HepG2 (cell line): ENCODE measurements at regions not wholly inside any gene's neighbourhood (a gene's known extent, or its start where the extent isn't known, plus 50 kb on each side); places are given as distances from the start of the nearest gene placed in this dataset.

Experiments
- ATM ChIP-seq: fragments of 450-650 bp; IDR thresholded peaks from 2 replicates; pipeline ENCODE4 v1.7.1; 2017; ENCODE audit warnings: mild to moderate bottlenecking, borderline replicate concordance
- BCL6 ChIP-seq: IDR thresholded peaks from 2 replicates; pipeline ENCODE4 v1.6.1; 2016; ENCODE audit warnings: missing genetic modification reagents, missing compliant biosample characterization
- E2F2 ChIP-seq: sonication (generic); formaldehyde crosslinking; IDR thresholded peaks from 2 replicates; pipeline ENCODE4 v1.4.0; 2020; ENCODE audit warnings: missing genetic modification reagents, borderline replicate concordance
- HNRNPH1 ChIP-seq: fragments of 200-400 bp; formaldehyde crosslinking; optimal IDR thresholded peaks from 2 replicates; pipeline ENCODE3; 2017; ENCODE audit warnings: mild to moderate bottlenecking, low read depth, low read length
- KDM1A ChIP-seq: IDR thresholded peaks from 2 replicates; pipeline ENCODE4 v1.6.1; 2016; ENCODE audit warnings: missing compliant biosample characterization
- KLF15 ChIP-seq: sonication (generic); formaldehyde crosslinking; IDR thresholded peaks from 2 replicates; pipeline ENCODE4 v1.8.1; 2023; ENCODE audit warnings: borderline replicate concordance, mild to moderate bottlenecking, inconsistent platforms, missing genetic modification reagents, mixed read lengths
- SIN3A ChIP-seq: IDR thresholded peaks from 2 replicates; pipeline ENCODE4 v1.6.1; 2011; ENCODE audit warnings: low read depth, mild to moderate bottlenecking, control low read depth, low read length, borderline replicate concordance
- SMAD9 ChIP-seq: sonication (generic); formaldehyde crosslinking; IDR thresholded peaks from 2 replicates; pipeline ENCODE4 v1.5.1; 2020; ENCODE audit warnings: mild to moderate bottlenecking, missing genetic modification reagents
- YY1 ChIP-seq: IDR thresholded peaks from 2 replicates; pipeline ENCODE4 v1.6.1; 2011; ENCODE audit warnings: low read length, low read depth, moderate library complexity, mild to moderate bottlenecking; ENCODE audit not compliant: insufficient read depth, insufficient replicate concordance
- ZFP90 ChIP-seq: sonication (generic); formaldehyde crosslinking; IDR thresholded peaks from 2 replicates; pipeline ENCODE4 v1.8.0; 2022; ENCODE audit warnings: missing genetic modification reagents, mild to moderate bottlenecking, inconsistent platforms, borderline replicate concordance
- ZFY ChIP-seq: sonication (generic); formaldehyde crosslinking; IDR thresholded peaks from 2 replicates; pipeline ENCODE4 v1.4.0; 2020; ENCODE audit warnings: missing genetic modification reagents
- ZNF256 ChIP-seq: sonication (generic); formaldehyde crosslinking; conservative IDR thresholded peaks from 2 replicates; pipeline ENCODE4 v1.4.0; 2020; ENCODE audit warnings: missing genetic modification reagents
- ZNF572 ChIP-seq: sonication (generic); formaldehyde crosslinking; IDR thresholded peaks from 2 replicates; pipeline ENCODE4 v1.5.1; 2020; ENCODE audit warnings: mild to moderate bottlenecking, missing genetic modification reagents
- ZNF646 ChIP-seq: sonication (generic); formaldehyde crosslinking; IDR thresholded peaks from 2 replicates; pipeline ENCODE4 v1.9.0; 2021; ENCODE audit warnings: mild to moderate bottlenecking, missing genetic modification reagents
- ZNF672 ChIP-seq: sonication (generic); formaldehyde crosslinking; IDR thresholded peaks from 2 replicates; pipeline ENCODE4 v1.8.1; 2022; ENCODE audit warnings: missing genetic modification reagents
- ZNF674 ChIP-seq: sonication (generic); formaldehyde crosslinking; IDR thresholded peaks from 2 replicates; pipeline ENCODE4 v1.5.0; 2020; ENCODE audit warnings: low read depth, mild to moderate bottlenecking, missing genetic modification reagents
- ZNF776 ChIP-seq: sonication (generic); formaldehyde crosslinking; IDR thresholded peaks from 2 replicates; pipeline ENCODE4 v1.4.0; 2020; ENCODE audit warnings: mild to moderate bottlenecking, missing genetic modification reagents
- TF ChIP-seq, protein P1 (sequence below): sonication (generic); formaldehyde crosslinking; IDR thresholded peaks from 2 replicates; pipeline ENCODE4 v1.5.0; 2020; ENCODE audit warnings: missing genetic modification reagents

- TF ChIP-seq BCL6 (CRISPR knock-in tag) (peak; percentile 87), ZFY (CRISPR knock-in tag) (peak; percentile 82), ATM (no peak), HNRNPH1 (no peak), KDM1A (CRISPR knock-in tag) (peak; percentile 70), ZNF672 (no peak), ZFP90 (CRISPR knock-in tag) (no peak; the same call in 1 of the 2 replicates), ZNF674 (CRISPR knock-in tag) (0 out of 2 replicates have a peak, but pooled peaks have one; percentile 82), YY1 (peak; percentile 62), ZNF572 (CRISPR knock-in tag) (no peak), ZNF256 (CRISPR knock-in tag) (no peak), ZNF646 (CRISPR knock-in tag) (no peak), KLF15 (CRISPR knock-in tag) (no peak; the same call in 1 of the 2 replicates), SMAD9 (CRISPR knock-in tag) (no peak; the same call in 1 of the 2 replicates), ZNF776 (peak; percentile 49; the same call in 1 of the 2 replicates), SIN3A (0 out of 2 replicates have a peak, but pooled peaks have one; percentile 17), E2F2 (no peak)
- TF ChIP-seq, protein P1, sequence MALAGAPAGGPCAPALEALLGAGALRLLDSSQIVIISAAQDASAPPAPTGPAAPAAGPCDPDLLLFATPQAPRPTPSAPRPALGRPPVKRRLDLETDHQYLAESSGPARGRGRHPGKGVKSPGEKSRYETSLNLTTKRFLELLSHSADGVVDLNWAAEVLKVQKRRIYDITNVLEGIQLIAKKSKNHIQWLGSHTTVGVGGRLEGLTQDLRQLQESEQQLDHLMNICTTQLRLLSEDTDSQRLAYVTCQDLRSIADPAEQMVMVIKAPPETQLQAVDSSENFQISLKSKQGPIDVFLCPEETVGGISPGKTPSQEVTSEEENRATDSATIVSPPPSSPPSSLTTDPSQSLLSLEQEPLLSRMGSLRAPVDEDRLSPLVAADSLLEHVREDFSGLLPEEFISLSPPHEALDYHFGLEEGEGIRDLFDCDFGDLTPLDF (CRISPR knock-in tag), result 0 out of 2 replicates have a peak, but pooled peaks have one; percentile 39
Observed at GRCh38 chr6:3905945-3906845, 57.0 kb downstream of the FAM50B start (continued).
